DND-41 (cell line): ENCODE measurements at regions not wholly inside any gene's neighbourhood (a gene's known extent, or its start where the extent isn't known, plus 50 kb on each side); places are given as distances from the start of the nearest gene placed in this dataset.

Source experiments
- CTCF ChIP-seq: IDR thresholded peaks from 2 replicates; pipeline ENCODE4 v1.5.1; 2012; ENCODE audit warnings: borderline replicate concordance, low read length, moderate library complexity, mild to moderate bottlenecking; ENCODE audit not compliant: poor library complexity, severe bottlenecking; ENCODE audit errors: extremely low read depth
- EZH2 ChIP-seq: IDR thresholded peaks from 3 replicates; pipeline ENCODE4 v1.6.1; 2012; ENCODE audit warnings: borderline replicate concordance, low read depth, mild to moderate bottlenecking, moderate library complexity, low read length, inconsistent platforms; ENCODE audit not compliant: severe bottlenecking

GRCh38 chr11:127902382-127902781, 685.0 kb downstream of the ETS1 start:
- TF ChIP-seq CTCF (no peak), EZH2 (no peak)
